OCI-LY3 (cell line): ENCODE measurements at regions not wholly inside any gene's neighbourhood (a gene's known extent, or its start where the extent isn't known, plus 50 kb on each side); places are given as distances from the start of the nearest gene placed in this dataset.

Experiments used
- H2AFZ ChIP-seq: fragments of 200-600, 300-600 bp; shearing (Covaris generic); 2 replicates; pipeline ENCODE4 v1.6.0; 2014; ENCODE audit warnings: antibody characterized with exemption, low read depth, low read length
- H3K27ac ChIP-seq: fragments of 200-600, 300-600 bp; sonication (generic); 2 replicates; pipeline ENCODE4 v1.5.1; 2014; ENCODE audit warnings: mild to moderate bottlenecking, low read length, moderate library complexity, mixed read lengths
- H3K27me3 ChIP-seq: fragments of 200-600, 300-600 bp; sonication (generic); 2 replicates; pipeline ENCODE4 v1.6.1; 2014; ENCODE audit warnings: low read depth, low read length, mixed read lengths
- H3K36me3 ChIP-seq: fragments of 200-600, 300-600 bp; sonication (generic); replicated peaks from 2 replicates; pipeline ENCODE3; 2014; ENCODE audit warnings: low read depth, low read length, mixed read lengths
- H3K4me1 ChIP-seq: fragments of 300-600, 200-600 bp; sonication (generic); 2 replicates; pipeline ENCODE4 v1.6.1; 2014; ENCODE audit warnings: low read length, mixed read lengths
- H3K4me2 ChIP-seq: fragments of 200-600, 300-600 bp; sonication (generic); 2 replicates; pipeline ENCODE4 v1.6.1; 2014; ENCODE audit warnings: low read length, mixed read lengths
- H3K4me3 ChIP-seq: fragments of 300-600, 200-600 bp; sonication (generic); 2 replicates; pipeline ENCODE4 v1.5.1; 2014; ENCODE audit warnings: antibody characterized with exemption, mild to moderate bottlenecking, low read length, moderate library complexity
- H3K79me2 ChIP-seq: fragments of 300-600, 200-600 bp; shearing (Covaris generic); 2 replicates; pipeline ENCODE4 v1.6.1; 2014; ENCODE audit warnings: mild to moderate bottlenecking, low read length, mixed read lengths
- H3K9ac ChIP-seq: fragments of 300-600, 200-600 bp; shearing (Covaris generic); 2 replicates; pipeline ENCODE4 v1.6.0; 2014; ENCODE audit warnings: mild to moderate bottlenecking, low read length, moderate library complexity
- H3K9me3 ChIP-seq: fragments of 200-600, 300-600 bp; shearing (Covaris generic); 2 replicates; pipeline ENCODE4 v1.6.1; 2014; ENCODE audit warnings: low read length, mixed read lengths; ENCODE audit not compliant: insufficient read depth
- H4K20me1 ChIP-seq: fragments of 200-600, 300-600 bp; sonication (generic); 2 replicates; pipeline ENCODE4 v1.6.1; 2016; ENCODE audit warnings: low read length, mixed read lengths; ENCODE audit not compliant: insufficient read depth
- EZH2phosphoT487 ChIP-seq: fragments of 200-600 bp; shearing (Covaris generic); IDR thresholded peaks from 2 replicates; pipeline ENCODE4 v1.6.1; 2018; ENCODE audit warnings: antibody characterized with exemption, mixed run types, low read depth
- TF ChIP-seq, protein P1 (sequence below): fragments of 200-600, 300-600 bp; sonication (generic); IDR thresholded peaks from 2 replicates; pipeline ENCODE4 v1.5.1; 2014; ENCODE audit warnings: antibody characterized with exemption, low read length, low read depth

DNA sequence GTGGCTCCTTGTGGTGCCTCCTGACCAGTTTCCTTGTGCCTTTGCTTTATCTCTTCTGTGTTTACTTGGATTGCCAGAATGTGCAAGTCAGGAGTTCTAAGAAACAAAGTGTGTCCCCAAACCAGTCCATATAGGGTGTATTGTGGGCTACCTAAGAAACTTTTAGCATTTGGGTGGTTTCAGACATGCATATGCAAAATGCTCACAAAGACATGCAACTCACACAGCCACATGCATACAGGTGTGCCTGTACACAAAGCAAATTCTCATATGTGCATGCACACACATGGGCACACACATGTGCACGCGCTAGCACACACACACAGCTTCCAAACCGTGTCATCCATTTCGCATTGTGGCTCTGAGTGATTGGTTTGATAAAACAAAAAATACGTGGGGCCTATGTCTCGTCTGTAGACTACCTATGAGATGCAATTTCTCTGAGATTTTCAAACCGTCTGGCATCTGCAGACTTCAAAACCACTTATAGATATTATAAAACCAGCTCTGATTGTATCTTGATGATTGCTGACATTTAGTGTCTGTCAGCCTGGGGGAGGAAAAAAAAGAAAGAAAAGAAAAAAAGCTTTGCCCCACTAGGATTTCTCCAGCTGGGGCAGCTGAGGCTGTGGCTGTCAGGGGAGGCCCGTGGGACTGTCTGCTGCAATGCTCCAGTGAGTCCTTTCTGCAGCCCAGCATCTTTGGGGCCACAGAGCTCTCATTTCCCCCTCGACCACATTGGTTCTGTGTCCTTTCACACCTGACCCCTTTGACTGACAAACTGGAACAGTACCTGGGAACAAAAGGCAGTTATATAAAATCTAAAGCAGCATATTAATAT, 556.1 kb downstream of the CMPK2 start:
- no peak overlapping the region for H2AFZ ChIP-seq
- H3K27me3 ChIP-seq = no peaks in the 10 kb centered on the region
- no peaks in the 10 kb centered on the region for H3K36me3 ChIP-seq
- H3K9me3 ChIP-seq = no peaks in the 10 kb centered on the region
- H3K4me1 ChIP-seq = peaks cover 21% of the 10 kb centered on the region
- H3K27ac ChIP-seq = no peak overlapping the region
- H3K79me2 ChIP-seq = no peaks in the 10 kb centered on the region
- no peak overlapping the region for H3K9ac ChIP-seq
- H3K4me3 ChIP-seq = peak overlapping the region; percentile 44
- peak overlapping the region; percentile 60 for H3K4me2 ChIP-seq
- H4K20me1 ChIP-seq = no peaks in the 10 kb centered on the region
- TF ChIP-seq, protein P1, sequence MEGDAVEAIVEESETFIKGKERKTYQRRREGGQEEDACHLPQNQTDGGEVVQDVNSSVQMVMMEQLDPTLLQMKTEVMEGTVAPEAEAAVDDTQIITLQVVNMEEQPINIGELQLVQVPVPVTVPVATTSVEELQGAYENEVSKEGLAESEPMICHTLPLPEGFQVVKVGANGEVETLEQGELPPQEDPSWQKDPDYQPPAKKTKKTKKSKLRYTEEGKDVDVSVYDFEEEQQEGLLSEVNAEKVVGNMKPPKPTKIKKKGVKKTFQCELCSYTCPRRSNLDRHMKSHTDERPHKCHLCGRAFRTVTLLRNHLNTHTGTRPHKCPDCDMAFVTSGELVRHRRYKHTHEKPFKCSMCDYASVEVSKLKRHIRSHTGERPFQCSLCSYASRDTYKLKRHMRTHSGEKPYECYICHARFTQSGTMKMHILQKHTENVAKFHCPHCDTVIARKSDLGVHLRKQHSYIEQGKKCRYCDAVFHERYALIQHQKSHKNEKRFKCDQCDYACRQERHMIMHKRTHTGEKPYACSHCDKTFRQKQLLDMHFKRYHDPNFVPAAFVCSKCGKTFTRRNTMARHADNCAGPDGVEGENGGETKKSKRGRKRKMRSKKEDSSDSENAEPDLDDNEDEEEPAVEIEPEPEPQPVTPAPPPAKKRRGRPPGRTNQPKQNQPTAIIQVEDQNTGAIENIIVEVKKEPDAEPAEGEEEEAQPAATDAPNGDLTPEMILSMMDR = no peak
- no peak for TF ChIP-seq EZH2phosphoT487

DNA sequence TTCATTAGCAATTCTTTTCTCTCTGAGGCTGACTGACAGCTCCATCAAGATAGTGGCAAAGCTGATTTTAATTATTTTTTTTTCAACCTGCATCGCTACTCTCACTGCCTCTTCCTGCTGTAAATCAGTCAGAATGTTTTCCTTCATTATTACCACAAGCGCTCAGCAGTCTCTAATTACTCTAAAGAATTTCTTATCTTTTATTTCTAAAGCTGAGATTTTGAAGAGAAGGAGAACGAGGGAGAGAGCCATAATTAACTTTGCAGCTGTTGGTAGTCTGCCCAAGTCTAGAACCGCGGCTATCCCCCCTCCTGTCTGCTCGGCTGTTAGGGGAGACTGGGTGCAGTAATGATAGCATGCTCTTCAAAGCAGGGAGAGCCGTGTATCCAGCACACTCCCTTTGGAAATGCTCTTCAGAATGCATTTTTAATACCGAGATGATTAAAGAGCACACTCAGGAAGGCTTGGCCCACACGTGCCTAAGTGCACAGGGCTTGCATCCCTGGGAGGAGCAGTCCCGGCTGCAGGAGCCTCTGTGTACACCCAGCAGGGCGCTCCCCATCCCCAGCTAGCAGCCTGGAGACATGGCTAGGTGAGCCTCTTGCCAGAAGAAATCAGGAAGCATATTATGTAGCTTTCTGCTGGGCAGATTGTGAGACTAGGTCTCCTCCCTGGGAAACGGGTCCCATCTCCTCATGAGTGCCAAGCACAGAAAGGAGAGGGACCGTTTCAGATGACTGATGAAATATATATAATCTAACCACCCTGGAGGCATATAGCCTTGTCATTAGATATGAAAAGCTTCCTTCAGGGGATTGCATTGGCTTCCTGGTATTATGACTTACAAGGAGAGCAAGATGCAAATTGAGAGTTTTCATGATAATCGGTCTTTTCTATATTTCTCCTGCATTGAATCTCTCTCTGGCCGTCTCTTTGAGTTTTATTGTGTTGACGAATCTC, 555.2 kb downstream of the CMPK2 start:
- no peaks in the 10 kb centered on the region for H3K27me3 ChIP-seq
- no peaks in the 10 kb centered on the region for H3K79me2 ChIP-seq
- peak overlapping the region; percentile 46; the same call in 1 of the 2 replicates for H2AFZ ChIP-seq
- peak overlapping the region; percentile 60 for H3K4me2 ChIP-seq
- TF ChIP-seq EZH2phosphoT487 = no peak
- TF ChIP-seq, protein P1 = no peak
- no peaks in the 10 kb centered on the region for H3K9me3 ChIP-seq
- H4K20me1 ChIP-seq = no peaks in the 10 kb centered on the region
- no peak overlapping the region for H3K9ac ChIP-seq
- H3K4me1 ChIP-seq = peaks cover 21% of the 10 kb centered on the region
- H3K27ac ChIP-seq = no peak overlapping the region
- no peaks in the 10 kb centered on the region for H3K36me3 ChIP-seq
- H3K4me3 ChIP-seq = peak overlapping the region; percentile 44

DNA sequence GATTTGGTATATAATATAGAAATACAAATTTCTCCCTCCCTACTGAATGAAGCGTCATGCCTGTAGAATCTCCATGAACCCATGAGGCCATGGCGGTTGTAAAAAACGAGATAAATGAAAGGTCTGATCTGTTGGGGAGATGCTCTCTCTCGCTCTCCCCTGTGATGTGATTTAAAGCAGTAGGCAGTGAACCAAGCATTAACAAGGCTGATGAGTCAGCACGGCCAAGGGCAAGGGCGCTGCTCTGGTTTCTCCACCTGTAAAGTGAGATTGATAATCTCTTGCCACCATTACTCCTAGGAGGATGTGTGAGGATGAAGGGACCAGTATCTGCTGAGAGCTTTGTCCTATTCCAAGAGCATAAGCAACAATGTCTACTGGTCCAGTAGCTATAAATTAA, 553.3 kb downstream of the CMPK2 start:
- Histone ChIP-seq H2AFZ (no peak overlapping the region), H3K4me1 (peaks cover 21% of the 10 kb centered on the region), H4K20me1 (no peaks in the 10 kb centered on the region), H3K9me3 (no peaks in the 10 kb centered on the region), H3K36me3 (no peaks in the 10 kb centered on the region), H3K4me2 (no peak overlapping the region), H3K4me3 (no peak overlapping the region), H3K27ac (no peak overlapping the region), H3K79me2 (no peaks in the 10 kb centered on the region), H3K27me3 (no peaks in the 10 kb centered on the region), H3K9ac (no peak overlapping the region)
- TF ChIP-seq EZH2phosphoT487 = no peak
- TF ChIP-seq, protein P1 = no peak
